ENCODE measurements at regions not wholly inside any gene's neighbourhood (a gene's known extent, or its start where the extent isn't known, plus 50 kb on each side); places are given as distances from the start of the nearest gene placed in this dataset.

DNA sequence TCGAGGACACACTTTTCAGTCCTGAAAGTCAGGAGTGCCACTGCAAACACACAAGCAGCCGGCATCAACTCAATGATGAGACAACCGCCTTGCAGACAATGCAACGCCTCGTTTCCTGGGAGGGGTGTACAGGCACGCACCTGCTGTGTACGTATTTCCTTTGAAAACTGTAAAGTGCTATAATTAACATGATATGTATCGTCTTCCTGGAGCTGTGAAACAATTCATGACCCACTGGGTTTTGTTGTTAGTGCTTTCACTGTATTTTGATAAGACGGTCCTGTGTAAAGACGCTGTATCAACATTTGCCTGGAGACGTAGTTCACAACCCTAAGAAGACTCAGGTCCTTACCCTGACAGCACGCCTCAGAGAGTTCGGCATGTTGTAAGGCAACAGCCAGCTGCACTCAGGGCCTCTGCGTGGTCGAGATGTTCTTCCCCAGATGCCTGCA, 105.7 kb upstream of the ANO1 start:
- DNase-seq (ENCODE audit: low spot score): no peak

DNA sequence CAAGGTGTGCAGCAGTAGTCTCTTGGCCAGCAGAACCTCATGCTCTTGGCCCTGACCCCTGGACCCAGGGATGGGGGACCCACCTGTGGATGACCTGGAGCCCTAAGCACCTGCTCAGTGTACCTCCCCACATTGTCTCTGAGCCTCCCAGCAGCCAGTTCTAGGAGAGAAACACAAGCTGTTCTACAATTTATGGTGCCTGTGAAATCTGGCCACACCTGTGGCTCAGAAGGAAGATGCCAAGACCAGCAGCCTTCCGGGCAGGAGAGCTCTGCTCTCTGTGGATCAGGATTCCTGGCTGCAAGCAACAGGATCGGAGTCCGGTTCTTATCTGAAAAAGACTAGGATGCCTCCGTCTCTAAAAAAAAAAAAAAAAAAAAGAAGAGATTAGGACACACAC, 103.6 kb upstream of the ANO1 start:
- no peak for DNase-seq (ENCODE audit: low spot score)

DNA sequence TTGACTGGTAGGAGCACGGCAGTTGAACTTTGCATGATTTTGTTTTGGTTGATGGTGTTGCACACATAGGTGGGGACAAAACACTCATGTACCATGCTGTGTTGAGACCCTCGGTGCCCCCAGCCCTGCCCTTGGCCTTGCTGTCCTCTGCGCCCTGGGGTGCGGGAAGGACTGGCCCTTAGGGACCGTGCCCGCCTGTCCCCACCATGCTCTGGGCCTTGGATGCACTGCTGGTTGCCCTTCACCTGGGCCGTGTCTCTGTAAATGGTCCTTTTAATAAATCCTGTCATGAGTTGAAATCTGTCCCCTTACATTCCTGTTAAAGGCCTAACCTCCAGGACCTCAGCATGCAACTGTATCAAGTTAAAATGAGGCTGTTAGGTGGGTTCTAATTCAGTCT, 102.3 kb upstream of the ANO1 start:
- no peak for DNase-seq (ENCODE audit: low spot score)

DNA sequence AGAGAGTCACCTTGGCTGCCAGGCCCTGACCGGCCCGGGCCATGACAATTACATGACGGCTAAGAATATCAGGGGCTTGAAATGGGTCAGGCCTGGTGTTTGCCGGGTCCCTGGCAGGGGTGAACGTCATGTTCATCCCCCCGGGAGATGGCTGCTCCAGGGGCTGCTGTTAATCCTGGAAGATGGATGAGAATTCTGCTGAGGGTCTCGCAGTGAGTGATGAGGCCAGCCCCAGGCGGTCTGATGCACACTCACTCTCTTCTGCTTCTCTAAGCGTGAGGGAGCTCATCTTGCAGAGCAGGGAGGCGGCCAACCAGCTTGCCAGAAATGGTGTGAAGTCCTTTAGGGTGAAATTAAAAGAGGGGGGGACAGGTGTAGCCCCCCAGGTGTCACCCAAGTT, 101.3 kb upstream of the ANO1 start:
- DNase-seq (ENCODE audit: low spot score): no peak

DNA sequence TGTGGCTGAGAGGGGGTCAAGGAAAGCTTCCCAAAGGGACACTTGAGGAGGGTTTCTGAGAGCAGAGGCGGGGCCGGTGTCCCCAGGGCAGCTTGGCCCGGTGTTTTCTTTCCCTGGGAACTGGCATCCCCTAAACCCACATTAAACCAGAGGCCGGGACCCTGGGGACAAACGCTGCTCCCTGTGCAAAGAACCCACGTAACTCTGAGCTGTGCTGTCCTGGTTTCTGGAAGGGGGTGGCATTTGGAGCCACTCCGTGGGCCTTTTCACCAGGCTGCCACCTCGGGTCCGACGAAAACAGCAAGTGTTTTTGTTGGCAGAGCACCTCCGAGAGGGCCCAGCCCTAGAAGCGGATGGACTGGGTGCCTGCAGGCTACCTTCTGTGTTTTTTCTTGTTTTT, 100.2 kb upstream of the ANO1 start:
- DNase-seq (ENCODE audit: low spot score): no peak

DNA sequence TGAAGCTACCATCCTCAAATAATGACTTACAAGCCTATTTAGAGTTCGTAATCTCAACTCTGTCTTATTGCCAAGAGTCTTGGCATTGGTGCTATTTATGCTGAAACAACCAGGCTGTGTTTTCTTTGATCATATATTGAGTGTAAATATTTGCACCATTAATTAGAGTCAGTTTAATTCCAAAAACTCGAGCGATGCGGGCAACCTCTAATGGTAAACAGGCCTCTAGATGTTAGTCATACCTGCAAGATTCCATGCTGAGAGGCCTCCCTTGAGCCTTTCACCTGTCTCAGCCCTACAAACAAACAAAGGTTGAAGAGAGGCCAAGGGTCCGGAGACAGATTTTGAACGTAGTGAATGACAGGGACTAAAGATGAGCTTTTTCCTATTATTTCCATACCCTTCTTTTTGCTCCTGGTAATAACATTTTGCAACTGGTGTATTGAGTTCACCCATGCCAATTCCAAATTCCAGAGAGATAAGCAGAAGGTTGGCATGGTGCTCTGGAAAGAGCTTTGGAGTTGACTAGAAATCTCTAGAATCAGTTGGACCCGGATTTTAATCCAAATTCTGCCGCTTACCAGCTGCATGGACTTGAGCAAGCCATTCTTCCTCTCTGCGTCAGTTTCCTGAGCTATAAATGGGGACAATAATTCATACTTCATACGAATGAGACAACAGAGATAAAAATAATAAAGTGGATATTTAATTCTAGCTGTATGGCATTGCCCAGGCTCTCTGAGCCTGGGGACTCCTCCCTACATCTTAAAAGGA, 99.1 kb upstream of the ANO1 start:
- DNase-seq (ENCODE audit: low spot score): no peak

DNA sequence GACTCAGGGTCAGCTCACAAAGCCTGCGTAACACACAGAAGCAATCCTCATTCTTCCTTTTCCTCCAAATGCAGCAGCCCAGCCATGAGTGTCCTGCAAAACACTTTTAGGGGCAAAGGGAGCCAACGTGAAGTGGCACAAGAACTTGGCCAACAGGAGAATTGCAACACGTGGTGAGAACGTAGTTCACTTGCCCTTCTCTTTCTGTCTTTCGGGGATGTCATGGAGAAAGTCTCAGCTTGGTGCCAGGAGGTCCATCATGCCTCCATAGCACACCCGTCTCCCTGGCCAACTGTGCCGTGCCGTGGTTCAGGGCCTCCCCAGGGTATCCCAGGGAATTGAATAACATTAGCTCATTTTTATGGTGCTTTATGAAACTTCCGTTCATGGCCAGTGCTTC, 98.5 kb upstream of the ANO1 start:
- no peak for DNase-seq (ENCODE audit: low spot score)

DNA sequence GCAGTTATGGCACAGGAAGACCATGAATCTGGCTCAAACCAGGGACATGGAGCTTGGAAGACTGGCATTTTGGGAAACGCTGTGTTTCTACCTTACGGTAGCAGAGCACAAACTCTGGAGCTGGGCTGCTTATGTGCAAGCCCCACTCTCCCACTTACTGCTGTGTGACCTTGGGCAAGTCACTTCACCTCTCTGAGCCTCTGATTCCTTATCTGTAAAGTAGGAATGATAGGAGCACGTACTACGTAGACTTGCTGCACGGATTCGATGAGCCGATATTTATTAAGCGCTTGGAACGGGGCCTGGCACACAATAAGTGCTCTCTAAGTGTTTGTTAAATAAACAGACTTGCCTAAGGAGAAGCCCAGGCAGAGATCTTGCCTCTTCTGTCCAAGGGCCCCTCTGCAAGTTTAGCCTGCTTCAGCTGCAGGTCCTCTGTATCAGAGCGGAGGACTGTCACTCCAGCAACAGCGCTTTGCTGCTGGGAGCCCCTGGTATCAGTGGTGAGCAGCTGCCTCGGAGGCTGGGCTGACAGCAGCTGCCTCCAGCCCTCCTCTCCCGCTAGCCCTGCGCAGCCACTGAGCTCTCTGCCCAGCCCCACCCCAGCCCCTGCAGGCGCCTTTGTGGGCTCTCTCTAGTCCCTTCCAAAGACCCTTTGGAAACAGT, 96.9 kb upstream of the ANO1 start:
- DNase-seq (ENCODE audit: low spot score): no peak

DNA sequence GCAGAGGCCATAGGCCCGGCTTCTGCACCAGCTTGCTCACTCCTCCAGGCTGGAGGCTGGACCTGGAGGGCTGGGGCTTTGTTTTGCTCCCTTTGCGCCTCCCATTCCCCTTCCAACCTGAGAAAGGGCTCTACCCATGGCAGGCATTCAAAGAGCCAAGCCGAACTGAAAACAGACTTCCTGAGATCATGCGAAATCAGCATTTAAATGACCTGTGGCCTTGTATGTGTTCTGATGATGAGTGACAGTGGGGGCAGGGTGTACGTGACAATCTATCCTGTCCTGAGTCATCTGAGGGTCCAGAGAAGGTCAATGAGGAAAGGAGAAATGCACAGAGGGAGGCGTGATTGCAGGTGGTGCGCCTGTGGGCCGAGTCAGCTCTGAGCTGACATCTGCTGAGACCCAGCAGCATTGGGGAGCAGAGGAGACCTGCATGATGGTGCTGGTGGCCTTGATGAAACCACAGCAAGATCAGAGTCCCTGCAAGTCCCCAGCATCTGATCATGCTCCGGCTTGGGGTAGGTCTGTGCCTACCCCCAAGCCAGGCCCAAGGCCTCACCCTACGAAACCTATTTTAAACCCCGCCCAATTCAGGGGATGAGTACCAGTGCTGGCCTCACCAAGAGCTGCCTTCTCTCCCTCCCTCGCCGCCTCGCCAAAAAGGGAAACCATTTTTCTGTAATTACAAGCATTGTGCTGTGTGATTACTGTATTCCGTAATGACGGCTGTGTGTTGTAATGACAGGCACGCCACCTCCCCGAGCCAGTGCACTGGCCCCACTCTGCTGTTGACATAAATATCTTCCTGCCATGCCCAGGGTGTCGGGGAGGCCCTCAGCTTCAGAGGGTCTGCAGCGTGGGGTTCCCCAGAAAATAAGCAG, 95.2 kb upstream of the ANO1 start:
- DNase-seq (ENCODE audit: low spot score): no peak

DNA sequence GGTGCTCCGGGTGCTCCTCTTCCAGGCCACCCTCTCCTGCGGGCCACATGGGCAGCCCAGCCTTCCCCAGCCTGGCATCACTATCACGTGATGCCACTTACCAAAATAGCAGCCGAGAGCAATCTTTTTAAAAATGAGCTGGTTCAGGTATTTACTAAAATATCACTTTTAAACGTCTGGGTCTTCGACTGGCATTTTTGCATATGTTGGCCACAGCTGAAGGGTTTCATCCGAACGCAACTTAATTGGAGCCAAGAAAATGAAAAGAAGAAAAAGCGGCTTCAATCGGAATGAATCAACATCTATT, 94.6 kb upstream of the ANO1 start:
- no peak for DNase-seq (ENCODE audit: low spot score)

DNA sequence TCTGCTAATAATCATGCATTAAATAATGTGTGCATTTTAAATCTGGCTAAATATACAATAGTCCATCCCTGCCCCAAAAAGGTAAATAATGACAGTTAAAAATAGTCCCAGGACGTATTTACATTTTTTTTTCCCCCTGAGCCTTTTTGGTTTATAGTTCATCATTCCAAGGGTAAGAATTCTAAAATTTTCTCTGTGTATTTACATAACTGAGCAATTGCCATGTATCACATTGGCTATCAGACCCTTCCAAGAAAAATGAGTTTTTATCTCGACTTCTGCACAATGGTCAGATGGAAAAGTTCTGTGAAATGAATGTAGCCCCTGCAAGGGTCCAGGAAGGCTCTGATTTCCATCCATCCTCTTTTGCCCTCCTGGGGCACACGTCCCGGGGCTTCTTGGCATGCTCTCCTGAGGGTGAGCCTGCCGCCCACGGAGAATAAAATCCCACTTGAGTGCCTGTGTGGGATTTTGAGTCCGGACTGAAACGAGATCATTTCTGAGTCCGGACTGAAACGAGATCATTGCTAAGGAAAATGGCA, 94.1 kb upstream of the ANO1 start:
- no peak for DNase-seq (ENCODE audit: low spot score)

DNA sequence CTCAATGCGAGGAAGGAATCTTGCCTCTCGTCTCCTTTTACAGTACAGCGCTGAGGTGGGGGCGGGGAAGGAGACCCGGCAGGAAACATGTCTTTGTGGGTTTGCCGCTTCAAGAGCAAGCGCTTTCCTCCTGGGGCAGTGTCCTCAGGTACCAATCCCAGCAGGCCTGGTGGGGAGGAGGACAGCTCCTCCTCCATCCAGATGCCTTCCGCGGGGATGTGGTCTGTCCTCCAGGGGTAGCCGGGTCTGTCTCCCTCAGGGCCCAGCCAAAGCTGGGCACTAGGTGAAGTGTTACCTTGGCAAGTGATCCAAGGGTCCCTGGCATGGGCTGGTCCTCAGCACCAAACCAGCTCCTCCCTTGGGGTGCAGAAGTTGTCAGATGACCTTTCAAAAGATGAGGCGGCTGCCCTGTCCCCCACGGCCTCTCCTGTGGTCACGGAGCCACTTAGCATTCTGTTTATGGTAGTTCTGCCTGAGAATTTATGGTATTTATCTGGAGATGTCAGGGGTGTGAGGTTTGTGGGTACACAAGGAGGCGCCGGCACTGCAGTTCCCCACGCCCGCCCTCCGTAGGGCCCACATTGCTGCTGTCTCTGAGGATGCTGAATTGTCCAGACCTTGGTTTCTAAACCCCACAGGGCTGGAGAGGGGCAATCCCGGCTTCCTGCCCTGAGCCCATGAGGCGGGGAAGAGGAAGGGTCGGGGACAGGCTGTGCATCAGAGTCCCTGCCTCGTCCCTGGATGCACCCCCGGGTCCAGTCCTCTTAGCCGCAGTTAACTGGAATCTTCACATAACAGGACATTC, 93.5 kb upstream of the ANO1 start:
- no peak for DNase-seq (ENCODE audit: low spot score)

DNA sequence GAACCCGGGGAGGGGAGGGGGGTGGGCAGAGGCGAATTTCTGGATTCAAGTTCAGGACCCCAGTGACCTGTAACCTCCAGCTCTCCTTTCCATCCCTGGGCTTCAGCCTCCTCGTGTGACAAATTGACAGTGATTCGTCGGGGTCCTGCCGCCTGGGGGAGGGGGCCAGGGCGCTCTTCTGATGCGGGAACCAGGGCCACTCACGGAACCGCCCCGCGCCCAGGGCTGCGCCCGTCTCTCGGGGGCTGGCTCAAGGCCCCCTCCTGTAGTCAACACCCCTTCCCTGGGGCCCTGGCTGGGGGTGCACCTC, 92.8 kb upstream of the ANO1 start:
- no peak for DNase-seq (ENCODE audit: low spot score)

DNA sequence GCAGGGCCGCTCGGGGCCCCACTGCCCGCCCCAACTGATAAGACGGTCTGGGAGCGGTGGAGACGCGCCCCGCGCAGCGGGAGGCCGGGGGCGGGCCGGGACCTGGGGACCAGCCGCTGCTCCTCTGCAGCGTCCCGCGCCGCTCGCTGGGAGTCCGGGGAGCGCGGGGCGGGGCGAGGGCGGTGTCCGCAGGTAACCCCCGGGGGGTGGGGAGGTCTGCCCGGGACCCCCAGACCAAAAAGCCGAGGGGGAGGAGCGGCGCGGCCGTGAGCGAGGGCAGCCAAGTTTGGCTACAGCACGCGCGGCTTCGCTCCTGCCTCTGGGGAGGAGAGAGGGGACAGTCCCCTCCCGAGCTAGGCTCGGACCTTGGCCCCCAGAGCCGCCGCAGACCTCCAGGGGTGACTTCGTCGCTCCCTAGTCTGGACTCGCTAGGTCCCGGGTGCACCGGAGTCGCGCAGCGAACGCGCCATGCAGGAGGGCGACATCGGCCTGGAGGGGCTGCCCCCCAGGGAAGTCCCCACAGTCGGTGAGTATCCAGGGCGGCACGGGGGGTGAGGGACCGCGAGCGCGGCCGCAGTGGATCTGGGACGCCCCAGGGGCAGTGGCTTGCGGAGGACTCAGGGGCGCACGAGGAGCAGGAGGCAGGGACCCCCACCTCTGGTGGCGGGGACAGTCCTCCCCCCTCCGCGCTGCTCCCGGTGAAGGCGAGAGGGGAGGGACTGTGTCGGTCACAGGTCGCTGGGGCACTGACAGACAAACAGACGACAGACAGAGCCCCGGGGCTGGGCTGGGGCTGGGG, 92.3 kb upstream of the ANO1 start:
- no peak for DNase-seq (ENCODE audit: low spot score)

DNA sequence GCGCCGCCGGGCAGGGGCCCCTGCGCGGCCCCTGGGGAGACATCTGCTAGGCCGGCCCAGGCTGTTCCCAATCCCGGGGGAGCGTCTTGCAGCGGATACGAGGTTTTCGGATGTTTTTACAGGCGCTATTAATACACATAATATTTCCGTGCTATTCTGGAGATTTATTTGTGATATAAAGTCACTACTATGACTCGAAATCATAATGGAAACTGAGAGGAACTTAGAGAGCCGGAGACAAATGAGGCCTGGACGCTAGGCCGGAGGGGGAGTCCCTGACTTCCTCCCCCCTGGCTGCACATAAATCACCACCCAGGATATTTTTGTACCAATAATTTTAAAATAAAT, 91.7 kb upstream of the ANO1 start:
- no peak for DNase-seq (ENCODE audit: low spot score)

DNA sequence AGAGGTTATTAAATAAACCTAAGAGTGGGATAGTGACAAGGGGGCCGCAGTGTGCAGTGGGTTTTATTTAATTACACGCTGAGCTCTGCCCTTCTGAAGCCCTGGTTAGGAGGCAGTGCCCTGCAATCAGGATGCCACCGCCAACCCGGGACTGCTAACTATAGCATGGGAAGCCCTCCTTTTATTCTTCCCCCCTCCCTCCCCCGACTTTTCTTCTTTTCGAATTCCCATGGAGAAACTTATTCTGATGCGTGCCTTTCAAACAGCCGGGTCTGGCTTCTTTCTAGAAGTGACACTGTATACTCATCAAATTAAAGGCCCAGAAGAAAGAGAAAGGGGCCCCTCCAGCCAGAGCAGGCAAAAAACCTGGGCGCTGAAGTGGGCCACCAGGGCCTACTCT, 91.3 kb upstream of the ANO1 start:
- DNase-seq (ENCODE audit: low spot score): no peak

DNA sequence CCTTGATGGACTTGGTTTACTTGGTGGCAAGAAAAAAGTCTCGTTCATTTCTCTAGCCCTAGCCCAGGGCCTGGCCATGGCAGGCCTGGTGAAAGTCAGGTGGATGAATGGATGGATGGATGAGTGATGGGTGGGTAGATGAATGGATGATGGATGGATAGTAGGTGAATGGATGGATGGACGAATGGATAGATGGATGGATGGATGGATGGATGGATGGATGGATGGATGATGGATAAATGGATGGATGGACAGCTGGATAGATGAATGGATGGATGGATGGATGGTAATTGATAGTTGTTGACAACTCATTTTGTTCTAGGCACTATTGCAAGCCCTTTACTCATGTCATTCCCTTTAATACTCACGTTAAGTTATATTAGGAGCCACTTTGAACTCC, 86.1 kb upstream of the ANO1 start:
- no peak for DNase-seq (ENCODE audit: low spot score)

DNA sequence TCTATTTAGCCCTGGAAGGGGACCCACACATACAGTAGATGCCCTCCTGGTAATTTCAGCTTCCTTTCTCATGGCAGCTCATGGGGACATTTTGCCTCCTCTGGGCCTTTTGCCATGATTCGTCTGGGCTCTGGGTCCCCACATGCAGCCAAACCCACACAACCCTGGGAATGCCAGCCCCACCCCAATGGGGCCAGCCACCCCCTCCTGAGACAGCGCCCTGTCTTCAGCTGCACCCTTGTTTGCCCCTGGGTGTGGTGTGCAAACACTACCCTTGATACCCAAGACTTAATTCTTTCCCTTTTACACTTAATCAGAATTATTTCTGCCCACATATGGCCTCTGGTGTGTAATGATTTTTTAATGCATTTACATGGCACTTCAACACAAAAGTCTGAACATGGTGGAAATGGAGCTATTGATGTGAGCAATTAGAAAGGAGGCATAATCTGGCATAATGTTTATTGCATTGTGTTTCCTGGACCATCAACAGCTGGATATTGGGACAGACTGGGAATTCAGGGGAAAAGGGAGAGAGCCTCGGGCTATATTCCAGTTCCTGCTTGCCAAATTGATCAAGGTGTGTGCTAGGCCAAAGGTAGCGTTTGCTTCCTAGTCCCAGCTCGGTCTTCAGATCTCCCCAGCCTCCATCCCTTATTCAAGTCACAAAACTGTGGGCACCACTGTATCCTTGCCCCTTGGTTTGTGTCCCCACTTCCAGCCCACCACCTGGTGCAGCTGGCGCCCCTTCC, 85.0 kb upstream of the ANO1 start:
- DNase-seq (ENCODE audit: low spot score): no peak

DNA sequence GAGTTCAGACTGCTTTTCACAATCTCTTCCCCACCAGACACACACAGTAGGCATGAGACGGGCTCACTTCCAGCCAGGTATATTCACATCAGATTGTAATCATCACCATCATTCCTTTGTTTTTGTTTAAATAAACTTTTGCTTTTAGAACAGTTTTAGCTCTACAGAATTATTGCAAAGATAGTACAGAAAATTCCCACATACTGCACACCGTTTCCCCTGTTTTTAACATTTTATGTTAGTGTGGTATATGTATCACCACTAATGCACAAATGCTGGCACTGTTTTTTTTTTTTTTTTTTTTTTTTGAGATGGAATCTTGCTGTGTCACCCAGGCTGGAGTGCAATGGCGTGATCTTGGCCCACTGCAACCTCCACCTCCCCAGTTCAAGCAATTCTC, 83.3 kb upstream of the ANO1 start:
- DNase-seq (ENCODE audit: low spot score): no peak

DNA sequence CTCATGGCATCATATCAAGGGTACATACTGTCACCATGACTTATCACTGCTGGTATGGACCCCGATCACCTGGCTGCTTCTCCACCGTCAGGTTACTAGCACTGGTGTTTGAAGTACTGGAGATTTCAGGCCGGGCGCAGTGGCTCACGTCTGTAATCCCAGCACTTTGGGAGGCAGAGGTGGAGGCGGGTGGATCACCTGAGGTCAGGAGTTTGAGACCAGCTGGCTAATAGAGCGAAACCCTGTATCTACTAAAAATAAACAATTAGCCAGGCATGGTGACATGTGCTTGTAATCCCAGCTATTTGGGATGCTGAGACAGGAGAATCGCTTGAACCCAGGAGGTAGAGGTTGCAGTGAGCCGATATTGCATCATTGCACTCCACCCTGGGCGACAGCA, 82.4 kb upstream of the ANO1 start:
- DNase-seq (ENCODE audit: low spot score): no peak

DNA sequence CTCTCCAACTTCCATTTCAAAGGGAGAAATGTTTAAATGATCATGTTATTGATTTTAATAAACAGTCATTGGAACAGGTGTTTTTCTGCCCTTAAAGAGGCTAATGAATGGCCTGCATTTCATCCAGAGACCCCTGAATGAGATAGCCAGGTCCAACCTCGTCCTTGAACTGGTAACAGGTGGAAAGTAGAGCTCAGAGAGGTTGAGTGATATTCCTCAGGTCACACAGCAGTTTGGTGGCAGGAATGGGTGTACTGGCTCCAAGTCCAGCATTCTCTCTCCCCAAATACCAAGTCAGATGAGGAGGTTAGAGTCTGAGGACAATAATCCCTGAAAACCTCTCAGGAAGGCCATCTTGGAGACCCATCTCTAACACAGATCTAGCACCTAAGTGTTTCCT, 81.7 kb upstream of the ANO1 start:
- no peak for DNase-seq (ENCODE audit: low spot score)

Measured in SW480 (cell line).